Panc1 (cell line): ENCODE measurements at regions not wholly inside any gene's neighbourhood (a gene's known extent, or its start where the extent isn't known, plus 50 kb on each side); places are given as distances from the start of the nearest gene placed in this dataset.

ENCODE experiments used
- ATAC-seq: fragments of 200-7000 bp; cut with Tn5 transposase; 2 replicates; pipeline ENCODE4 v1.9.1; 2020; ENCODE audit warnings: mild to moderate bottlenecking, moderate library complexity
- BruUV-seq: library from RNA; stranded (reverse); fragments of 400-500 nt; replicated peaks from 2 replicates; lab custom pipeline; 2021; lab: Mats Ljungman, UMichigan
- CTCF ChIA-PET: fragments of 300-600 bp; sonication (Branson Sonifier 250); formaldehyde crosslinking; loops from one replicate; lab custom pipeline; 2022; ENCODE audit warnings: antibody characterized with exemption; lab: Charles Lee
- POLR2A ChIA-PET: fragments of 300-600 bp; sonication (Branson Sonifier 250); formaldehyde crosslinking; loops from one replicate; lab custom pipeline; 2022; ENCODE audit warnings: antibody characterized with exemption; lab: Charles Lee
- DNase-seq: peaks from one replicate; pipeline ENCODE4 v3.0.0-alpha.2; 2010; ENCODE audit warnings: low read depth, low spot score
- H3K27ac ChIP-seq: 2 replicates; pipeline ENCODE4 v1.5.1; 2011; ENCODE audit warnings: mild to moderate bottlenecking, low read length, inconsistent platforms
- H3K27me3 ChIP-seq: fragments of 200-500 bp; sonication (Bioruptor generic); 2 replicates; pipeline ENCODE4 v1.6.0; 2014; ENCODE audit warnings: low read length, inconsistent platforms; ENCODE audit not compliant: control insufficient read depth, insufficient read depth
- H3K36me3 ChIP-seq: fragments of 200-500 bp; sonication (Bioruptor generic); 2 replicates; pipeline ENCODE4 v1.5.1; 2014; ENCODE audit warnings: inconsistent platforms, mild to moderate bottlenecking, low read length, moderate library complexity; ENCODE audit not compliant: control insufficient read depth, insufficient read depth
- H3K4me1 ChIP-seq: 2 replicates; pipeline ENCODE4 v1.5.1; 2011; ENCODE audit warnings: inconsistent platforms, mild to moderate bottlenecking, low read length, moderate library complexity; ENCODE audit not compliant: control insufficient read depth, insufficient read depth
- H3K4me3 ChIP-seq, 2 experiments: 2 replicates each; pipeline ENCODE4 v1.5.1; 2011 to 2012; ENCODE audit warnings: low read depth in 2 of 2, low read length in 2 of 2, mild to moderate bottlenecking in 2 of 2, inconsistent platforms in 1 of 2, moderate library complexity in 1 of 2
- H3K9me3 ChIP-seq: fragments of 200-500 bp; sonication (Bioruptor generic); 2 replicates; pipeline ENCODE4 v1.5.1; 2014; ENCODE audit warnings: low read depth, mild to moderate bottlenecking, inconsistent platforms, low read length, moderate library complexity; ENCODE audit not compliant: control insufficient read depth, insufficient read depth
- POLR2AphosphoS5 ChIP-seq: IDR thresholded peaks from 2 replicates; pipeline ENCODE4 v1.6.1; 2012; ENCODE audit warnings: mild to moderate bottlenecking, low read depth, low read length, moderate library complexity
- SIN3A ChIP-seq: IDR thresholded peaks from 2 replicates; pipeline ENCODE4 v1.6.1; 2012; ENCODE audit warnings: low read depth, mild to moderate bottlenecking, low read length, moderate library complexity, borderline replicate concordance; ENCODE audit not compliant: insufficient read depth
- TCF7L2 ChIP-seq: IDR thresholded peaks from 2 replicates; pipeline ENCODE4 v1.6.1; 2011; ENCODE audit warnings: mild to moderate bottlenecking, low read depth, low read length, inconsistent platforms
- in situ Hi-C: cut with HindIII; loops from 2 replicates; pipeline ENCODE4 v1.10.0; 2016; ENCODE audit warnings: low sequenced_read_pairs, low pct_unique_long_range_greater_than_20kb
- intact Hi-C: fragments of 100-400 bp; cut with micrococcal nuclease; formaldehyde crosslinking; loops from one replicate; pipeline ENCODE4 v1.10.0; 2022; ENCODE audit not compliant: unreplicated experiment
- TF ChIP-seq, protein P1 (sequence below), 2 experiments: IDR thresholded peaks; 2 replicates each; pipeline ENCODE4 v1.6.1; 2011 to 2012; ENCODE audit warnings: low read depth in 2 of 2, control low read depth in 1 of 2, low read length in 1 of 2, mild to moderate bottlenecking in 1 of 2, moderate library complexity in 1 of 2; ENCODE audit not compliant: insufficient read depth in 1 of 2
- TF ChIP-seq, protein P2 (sequence below): fragments of 450-650 bp; IDR thresholded peaks from 2 replicates; pipeline ENCODE4 v1.5.1; 2017; ENCODE audit warnings: mild to moderate bottlenecking

DNA sequence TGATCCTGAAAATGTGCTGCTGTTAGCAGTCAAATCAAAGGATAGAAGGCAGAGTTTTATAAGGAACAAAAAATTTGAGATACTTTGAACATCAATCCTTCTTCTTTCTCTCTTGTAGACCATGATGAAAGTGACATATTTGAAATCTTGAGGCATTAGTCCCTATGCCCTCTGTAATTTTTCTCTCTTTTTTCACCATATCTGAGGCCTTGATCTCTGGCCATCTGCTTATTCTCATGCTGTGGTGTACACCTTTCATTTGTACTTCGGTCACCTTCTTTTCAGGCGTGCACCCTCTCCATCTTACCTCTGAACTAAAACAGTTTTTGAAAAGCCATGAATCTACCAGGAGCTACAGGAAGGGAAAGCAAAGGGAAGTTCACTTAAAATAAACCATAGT lies 420.9 kb downstream of the C12orf50 start:
- CTCF ChIA-PET, result no interaction called here
- in situ Hi-C loops, result no loop called here

DNA sequence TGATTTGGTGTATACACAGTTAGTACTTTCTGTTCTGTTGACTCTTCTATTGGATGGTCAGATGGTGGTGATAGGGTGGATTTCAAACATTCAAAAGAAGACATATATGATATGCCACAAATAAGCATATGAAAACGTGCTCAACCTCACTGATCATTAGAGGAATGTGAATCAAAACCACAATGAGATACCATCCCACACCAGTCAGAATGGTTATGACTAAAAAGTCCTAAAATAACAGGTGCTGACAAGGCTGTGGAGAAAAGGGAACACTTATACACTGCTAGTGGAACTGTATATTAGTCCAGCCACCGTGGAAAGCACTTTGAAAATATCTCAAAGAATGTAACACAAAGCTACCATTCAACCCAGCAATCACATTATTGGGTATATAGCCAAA lies 425.5 kb downstream of the C12orf50 start:
- no peaks in the 10 kb centered on the region for H3K4me1 ChIP-seq
- no peaks in the 10 kb centered on the region for H3K36me3 ChIP-seq
- no peak for TF ChIP-seq POLR2AphosphoS5
- TF ChIP-seq SIN3A, result no peak
- TF ChIP-seq, protein P1, sequence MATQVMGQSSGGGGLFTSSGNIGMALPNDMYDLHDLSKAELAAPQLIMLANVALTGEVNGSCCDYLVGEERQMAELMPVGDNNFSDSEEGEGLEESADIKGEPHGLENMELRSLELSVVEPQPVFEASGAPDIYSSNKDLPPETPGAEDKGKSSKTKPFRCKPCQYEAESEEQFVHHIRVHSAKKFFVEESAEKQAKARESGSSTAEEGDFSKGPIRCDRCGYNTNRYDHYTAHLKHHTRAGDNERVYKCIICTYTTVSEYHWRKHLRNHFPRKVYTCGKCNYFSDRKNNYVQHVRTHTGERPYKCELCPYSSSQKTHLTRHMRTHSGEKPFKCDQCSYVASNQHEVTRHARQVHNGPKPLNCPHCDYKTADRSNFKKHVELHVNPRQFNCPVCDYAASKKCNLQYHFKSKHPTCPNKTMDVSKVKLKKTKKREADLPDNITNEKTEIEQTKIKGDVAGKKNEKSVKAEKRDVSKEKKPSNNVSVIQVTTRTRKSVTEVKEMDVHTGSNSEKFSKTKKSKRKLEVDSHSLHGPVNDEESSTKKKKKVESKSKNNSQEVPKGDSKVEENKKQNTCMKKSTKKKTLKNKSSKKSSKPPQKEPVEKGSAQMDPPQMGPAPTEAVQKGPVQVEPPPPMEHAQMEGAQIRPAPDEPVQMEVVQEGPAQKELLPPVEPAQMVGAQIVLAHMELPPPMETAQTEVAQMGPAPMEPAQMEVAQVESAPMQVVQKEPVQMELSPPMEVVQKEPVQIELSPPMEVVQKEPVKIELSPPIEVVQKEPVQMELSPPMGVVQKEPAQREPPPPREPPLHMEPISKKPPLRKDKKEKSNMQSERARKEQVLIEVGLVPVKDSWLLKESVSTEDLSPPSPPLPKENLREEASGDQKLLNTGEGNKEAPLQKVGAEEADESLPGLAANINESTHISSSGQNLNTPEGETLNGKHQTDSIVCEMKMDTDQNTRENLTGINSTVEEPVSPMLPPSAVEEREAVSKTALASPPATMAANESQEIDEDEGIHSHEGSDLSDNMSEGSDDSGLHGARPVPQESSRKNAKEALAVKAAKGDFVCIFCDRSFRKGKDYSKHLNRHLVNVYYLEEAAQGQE (IDR thresholded peaks at IDR 0.05; ENCODE audit: insufficient read depth in 1 of 2, low read depth in 2 of 2, low read length in 1 of 2), result no peak
- no peak for TF ChIP-seq TCF7L2
- TF ChIP-seq, protein P2, sequence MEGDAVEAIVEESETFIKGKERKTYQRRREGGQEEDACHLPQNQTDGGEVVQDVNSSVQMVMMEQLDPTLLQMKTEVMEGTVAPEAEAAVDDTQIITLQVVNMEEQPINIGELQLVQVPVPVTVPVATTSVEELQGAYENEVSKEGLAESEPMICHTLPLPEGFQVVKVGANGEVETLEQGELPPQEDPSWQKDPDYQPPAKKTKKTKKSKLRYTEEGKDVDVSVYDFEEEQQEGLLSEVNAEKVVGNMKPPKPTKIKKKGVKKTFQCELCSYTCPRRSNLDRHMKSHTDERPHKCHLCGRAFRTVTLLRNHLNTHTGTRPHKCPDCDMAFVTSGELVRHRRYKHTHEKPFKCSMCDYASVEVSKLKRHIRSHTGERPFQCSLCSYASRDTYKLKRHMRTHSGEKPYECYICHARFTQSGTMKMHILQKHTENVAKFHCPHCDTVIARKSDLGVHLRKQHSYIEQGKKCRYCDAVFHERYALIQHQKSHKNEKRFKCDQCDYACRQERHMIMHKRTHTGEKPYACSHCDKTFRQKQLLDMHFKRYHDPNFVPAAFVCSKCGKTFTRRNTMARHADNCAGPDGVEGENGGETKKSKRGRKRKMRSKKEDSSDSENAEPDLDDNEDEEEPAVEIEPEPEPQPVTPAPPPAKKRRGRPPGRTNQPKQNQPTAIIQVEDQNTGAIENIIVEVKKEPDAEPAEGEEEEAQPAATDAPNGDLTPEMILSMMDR, result no peak
- BruUV-seq, result no TSS peak
- H3K9me3 ChIP-seq, result no peaks in the 10 kb centered on the region
- intact Hi-C loops, result no loop called here
- CTCF ChIA-PET, result no interaction called here
- H3K27me3 ChIP-seq, result no peaks in the 10 kb centered on the region
- H3K27ac ChIP-seq, result no peak overlapping the region
- DNase-seq (no peak), ATAC-seq (no peak)
- no peak overlapping the region for H3K4me3 ChIP-seq
- in situ Hi-C loops, result no loop called here
- POLR2A ChIA-PET, result no interaction called here

More for the DNA sequence above, 420.9 kb downstream of the C12orf50 start:
- no TSS peak for BruUV-seq
- ATAC-seq (no peak), DNase-seq (no peak)
- POLR2A ChIA-PET, result no interaction called here
- Histone ChIP-seq H3K9me3 (no peaks in the 10 kb centered on the region), H3K36me3 (no peaks in the 10 kb centered on the region), H3K4me3 (no peak overlapping the region), H3K27me3 (no peaks in the 10 kb centered on the region), H3K4me1 (no peaks in the 10 kb centered on the region), H3K27ac (no peak overlapping the region)
- intact Hi-C loops, result no loop called here
- TF ChIP-seq TCF7L2 (no peak), POLR2AphosphoS5 (no peak), SIN3A (no peak)
- TF ChIP-seq, protein P1 (IDR thresholded peaks at IDR 0.05; ENCODE audit: insufficient read depth in 1 of 2, low read depth in 2 of 2, low read length in 1 of 2), result no peak
- TF ChIP-seq, protein P2, result no peak
